ENCODE measurements at regions not wholly inside any gene's neighbourhood (a gene's known extent, or its start where the extent isn't known, plus 50 kb on each side); places are given as distances from the start of the nearest gene placed in this dataset.

DNA sequence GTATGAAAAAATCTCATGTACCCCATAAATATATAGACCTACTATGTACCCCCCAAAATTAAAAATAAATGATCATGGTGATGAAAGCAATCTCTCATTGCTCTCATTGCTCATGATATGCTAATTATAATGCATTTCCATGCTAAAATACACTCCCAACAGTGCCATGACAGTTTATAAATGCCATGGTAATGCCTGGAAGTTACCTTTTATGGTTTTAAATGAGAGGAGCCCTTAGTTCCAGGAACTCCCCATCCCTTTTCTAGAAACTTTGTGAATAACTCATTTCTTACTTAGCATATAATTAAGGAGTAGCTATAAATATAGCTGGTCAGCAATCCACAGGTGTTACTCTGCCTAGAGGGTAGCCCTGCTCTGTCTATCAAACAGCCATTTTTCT, 166.1 kb upstream of the RGS18 start:
- no peak overlapping the region for H3K14ac ChIP-seq (ENCODE audit: insufficient read depth, low read length)

More for the DNA sequence above, 166.1 kb upstream of the RGS18 start:
- Histone ChIP-seq H3K23me2 (ENCODE audit: insufficient read length, low read depth, low read length, poor library complexity, severe bottlenecking) (no peaks in the 10 kb centered on the region), H3K18ac (ENCODE audit: insufficient read length, low read depth, low read length) (no peak overlapping the region), H2BK12ac (ENCODE audit: insufficient read length, low read depth, low read length) (no peak overlapping the region), H3K9me3 (ENCODE audit: control insufficient read depth, low read depth, low read length) (no peaks in the 10 kb centered on the region), H3K4ac (ENCODE audit: low read depth, low read length) (no peak overlapping the region), H3K79me2 (ENCODE audit: insufficient read depth, low read length) (no peaks in the 10 kb centered on the region), H3K79me1 (ENCODE audit: insufficient read depth, low read depth, low read length, poor library complexity, severe bottlenecking) (no peaks in the 10 kb centered on the region), H3K27ac (ENCODE audit: insufficient read length, low read depth, low read length) (no peak overlapping the region), H3T11ph (ENCODE audit: low read length) (no peak overlapping the region), H4K5ac (ENCODE audit: insufficient read length, low read depth, low read length) (no peak overlapping the region), H2BK5ac (ENCODE audit: insufficient read length, low read length) (no peak overlapping the region), H2BK120ac (ENCODE audit: low read depth, low read length, poor library complexity, severe bottlenecking) (no peak overlapping the region), H2AK5ac (ENCODE audit: insufficient read length, low read length) (no peak overlapping the region), H3K56ac (ENCODE audit: insufficient read length, low read depth, low read length) (no peak overlapping the region), H4K91ac (ENCODE audit: insufficient read length, low read depth, low read length) (no peak overlapping the region), H4K8ac (replicated peaks; ENCODE audit: insufficient read length, low read depth, low read length) (no peak overlapping the region), H3K4me1 (ENCODE audit: insufficient read depth, low read length) (no peaks in the 10 kb centered on the region), H3K23ac (ENCODE audit: insufficient read length, low read depth, low read length) (no peak overlapping the region), H3K27me3 (ENCODE audit: insufficient read depth, low read length) (no peaks in the 10 kb centered on the region), H3K9ac (ENCODE audit: extremely low read depth, insufficient read length, low read length) (no peak overlapping the region), H4K20me1 (ENCODE audit: control insufficient read depth, insufficient read depth, insufficient read length) (no peaks in the 10 kb centered on the region), H2BK15ac (ENCODE audit: low read depth, low read length) (no peak overlapping the region), H3K4me2 (ENCODE audit: insufficient read depth, insufficient read length, low read length) (no peak overlapping the region), H2BK20ac (ENCODE audit: low read depth, low read length, poor library complexity, severe bottlenecking) (no peak overlapping the region), H2AFZ (ENCODE audit: low read length) (no peak overlapping the region)
- Mint-ChIP-seq H3K27ac (no peak overlapping the region), H3K9me3 (no peaks in the 10 kb centered on the region), H3K36me3 (ENCODE audit: insufficient read depth in 1 of 3, low read depth in 3 of 3) (no peaks in the 10 kb centered on the region), H3K4me3 (no peak overlapping the region), H3K27me3 (ENCODE audit: low read depth) (no peaks in the 10 kb centered on the region), H3K4me1 (no peaks in the 10 kb centered on the region)
- TF ChIP-seq CTCF (conservative IDR thresholded peaks at IDR 0.05), result no peak
- DNase-seq, result no peak
